ELF-1 (cell line): ENCODE measurements at regions not wholly inside any gene's neighbourhood (a gene's known extent, or its start where the extent isn't known, plus 50 kb on each side); places are given as distances from the start of the nearest gene placed in this dataset.
"Not testable (repeated sequence)": the region's sequence is repeated elsewhere in the genome, so short reads cannot be mapped to it uniquely, and the experiment has no call there.

ENCODE experiments used
- DNase-seq: peaks from one replicate; pipeline ENCODE4 v3.0.0-alpha.2; 2016; ENCODE audit warnings: low read depth, low spot score

- no peak for DNase-seq
These were observed 91.9 kb upstream of the MED13 start for GRCh38 chr17:62156949-62157348.

DNA sequence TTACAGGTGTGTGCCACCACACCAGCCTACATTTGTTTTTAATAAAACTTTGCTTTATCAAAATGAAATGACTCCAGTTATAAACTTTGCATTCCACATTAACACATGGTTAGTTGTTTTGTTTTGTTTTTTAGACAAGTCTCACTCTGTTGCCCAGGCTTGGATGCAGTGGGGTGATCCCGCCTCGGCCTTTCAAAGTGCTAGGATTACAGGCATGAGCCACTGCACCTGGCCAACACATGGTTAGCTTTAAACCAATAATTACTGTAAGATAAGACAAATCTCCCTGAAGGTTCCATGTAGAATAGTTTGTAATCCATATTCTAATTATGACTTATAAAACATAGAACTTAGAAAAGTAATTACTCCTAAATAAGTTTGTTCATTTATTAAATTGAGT, 89.8 kb upstream of the MED13 start:
- DNase-seq = no peak

- DNase-seq = no peak
These were observed 85.4 kb upstream of the MED13 start for GRCh38 chr17:62150471-62150870.

DNA sequence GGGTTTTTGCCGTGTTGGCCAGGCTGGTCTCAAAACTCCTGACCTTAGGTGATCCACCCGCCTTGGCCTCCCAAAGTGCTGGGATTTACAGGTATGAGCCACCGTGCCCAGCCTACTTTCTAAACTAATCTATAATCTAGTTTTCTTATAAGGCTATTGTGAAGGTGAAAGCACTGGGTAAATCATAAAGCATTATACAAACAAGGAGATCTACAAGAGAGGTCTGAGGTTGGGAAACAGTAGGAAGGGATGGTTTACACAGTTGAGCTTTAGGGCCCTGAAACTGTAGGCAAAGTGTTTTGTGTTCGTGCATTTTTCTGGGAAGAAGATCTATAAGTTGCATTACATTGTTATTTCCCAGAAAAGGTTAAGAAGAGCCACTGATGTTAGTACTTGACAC, 84.9 kb upstream of the MED13 start:
- DNase-seq = no peak

DNA sequence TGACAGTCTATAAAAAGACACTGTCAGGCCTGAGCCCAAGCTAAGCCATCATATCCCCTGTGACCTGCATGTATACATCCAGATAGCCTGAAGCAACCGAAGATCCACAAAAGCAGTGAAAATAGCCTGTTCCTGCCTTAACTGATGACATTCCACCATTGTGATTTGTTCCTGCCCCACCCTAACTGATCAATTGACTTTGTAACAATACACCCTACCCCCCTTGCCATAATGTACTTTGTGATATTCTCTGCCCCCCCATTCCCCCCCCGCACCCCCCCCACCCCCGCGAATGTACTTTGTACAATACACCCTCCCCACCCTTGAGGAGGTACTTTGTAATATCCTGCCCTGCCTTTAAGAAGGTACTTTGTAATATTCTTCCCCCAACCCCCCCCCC, 82.2 kb upstream of the MED13 start:
- no peak for DNase-seq

DNA sequence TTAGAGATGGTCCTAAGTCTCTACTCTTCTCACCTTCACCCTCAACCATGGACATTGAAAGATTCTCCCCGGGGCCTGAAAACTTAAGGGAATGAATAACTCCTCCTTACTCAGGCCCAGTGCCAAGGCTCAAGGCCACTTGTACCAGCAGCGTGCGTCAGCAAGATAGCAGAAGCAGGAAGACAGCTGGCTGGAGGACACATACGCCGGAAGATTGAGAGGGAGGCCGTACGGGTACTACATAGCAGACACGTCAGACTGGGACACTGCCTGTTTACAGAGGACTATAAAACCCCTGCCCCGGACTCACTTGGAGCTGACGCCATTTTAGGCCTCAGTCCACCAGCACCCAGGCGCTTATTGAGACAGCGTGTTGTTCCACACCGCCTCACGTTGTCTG, 75.8 kb upstream of the MED13 start:
- DNase-seq = no peak

DNA sequence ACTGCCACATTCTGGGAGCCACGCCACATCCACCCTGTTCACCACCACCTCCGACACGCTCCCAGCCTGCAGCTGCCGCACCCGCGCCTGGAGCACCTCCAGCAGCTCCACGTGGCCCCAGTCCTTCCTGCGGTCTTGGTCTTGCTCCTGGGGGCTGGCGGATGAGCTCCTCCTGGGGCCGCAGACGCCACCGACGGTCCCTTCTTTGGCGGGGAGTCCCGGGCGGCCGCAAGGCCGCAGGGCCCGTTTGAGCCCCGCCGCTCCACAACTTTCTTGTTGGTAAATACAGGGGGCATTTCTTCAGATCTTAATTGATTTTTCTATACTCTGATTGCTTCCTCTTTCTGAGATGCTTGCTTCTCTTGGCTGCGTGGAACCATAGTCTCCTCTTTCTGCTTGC, 75.3 kb upstream of the MED13 start:
- no peak for DNase-seq

GRCh38 chr17:62139690-62140354, 74.7 kb upstream of the MED13 start:
- not testable (repeated sequence) for DNase-seq

DNA sequence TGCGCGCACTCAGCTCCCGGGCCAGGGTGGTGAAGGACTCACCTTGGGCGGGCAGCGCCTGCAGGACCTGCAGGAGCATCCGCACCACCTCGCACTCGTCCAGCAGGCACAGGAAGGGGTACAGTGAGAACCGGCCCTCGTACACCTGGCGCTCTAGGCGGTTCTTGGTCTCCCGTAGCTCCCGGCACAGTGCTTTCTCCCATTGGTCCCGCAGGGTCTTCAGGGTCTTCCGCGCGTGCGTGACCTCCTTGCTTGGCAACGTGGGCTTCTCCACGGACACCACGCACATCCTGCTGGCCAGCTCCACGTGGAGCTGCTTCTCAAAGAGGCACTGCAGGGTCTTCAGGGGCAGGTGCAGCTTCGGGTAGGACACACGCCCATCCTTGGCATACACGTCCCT, 74.1 kb upstream of the MED13 start:
- no peak for DNase-seq

GRCh38 chr17:62138676-62139121, 73.6 kb upstream of the MED13 start:
- peak; percentile 46 for DNase-seq

GRCh38 chr17:62137734-62138624, 72.9 kb upstream of the MED13 start:
- peak; percentile 44 for DNase-seq

- DNase-seq = not testable (repeated sequence)
These were observed 72.1 kb upstream of the MED13 start for GRCh38 chr17:62137013-62137733.

- no peak for DNase-seq
These were observed 70.7 kb upstream of the MED13 start for GRCh38 chr17:62135742-62136141.

- DNase-seq = not testable (repeated sequence)
These were observed 70.0 kb upstream of the MED13 start for GRCh38 chr17:62135096-62135495.

GRCh38 chr17:62134397-62134796, 69.3 kb upstream of the MED13 start:
- no peak for DNase-seq

GRCh38 chr17:62131271-62131670, 66.2 kb upstream of the MED13 start:
- DNase-seq = not testable (repeated sequence)

GRCh38 chr17:62130739-62131138, 65.7 kb upstream of the MED13 start:
- DNase-seq = no peak

GRCh38 chr17:62126292-62126691, 61.2 kb upstream of the MED13 start:
- no peak for DNase-seq

DNA sequence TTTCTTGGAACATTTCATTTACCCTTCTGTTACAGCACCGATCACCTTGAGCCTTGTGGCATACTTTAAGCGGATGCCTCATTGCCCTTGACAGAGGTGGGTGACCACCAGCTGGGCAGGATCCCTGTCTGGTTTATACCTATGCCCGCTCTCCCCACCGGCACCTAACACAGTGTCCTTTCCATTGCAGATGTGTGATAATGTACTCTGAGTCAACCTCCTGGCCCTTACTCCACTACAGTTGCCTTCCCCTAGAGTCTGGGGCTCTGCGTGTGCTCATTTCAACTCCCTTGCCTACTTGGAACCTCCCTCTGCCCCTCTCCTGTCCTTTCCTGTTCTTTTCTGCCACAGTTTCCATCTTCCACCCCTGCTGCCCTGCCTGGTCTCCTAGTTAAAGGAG, 60.2 kb upstream of the MED13 start:
- no peak for DNase-seq

DNA sequence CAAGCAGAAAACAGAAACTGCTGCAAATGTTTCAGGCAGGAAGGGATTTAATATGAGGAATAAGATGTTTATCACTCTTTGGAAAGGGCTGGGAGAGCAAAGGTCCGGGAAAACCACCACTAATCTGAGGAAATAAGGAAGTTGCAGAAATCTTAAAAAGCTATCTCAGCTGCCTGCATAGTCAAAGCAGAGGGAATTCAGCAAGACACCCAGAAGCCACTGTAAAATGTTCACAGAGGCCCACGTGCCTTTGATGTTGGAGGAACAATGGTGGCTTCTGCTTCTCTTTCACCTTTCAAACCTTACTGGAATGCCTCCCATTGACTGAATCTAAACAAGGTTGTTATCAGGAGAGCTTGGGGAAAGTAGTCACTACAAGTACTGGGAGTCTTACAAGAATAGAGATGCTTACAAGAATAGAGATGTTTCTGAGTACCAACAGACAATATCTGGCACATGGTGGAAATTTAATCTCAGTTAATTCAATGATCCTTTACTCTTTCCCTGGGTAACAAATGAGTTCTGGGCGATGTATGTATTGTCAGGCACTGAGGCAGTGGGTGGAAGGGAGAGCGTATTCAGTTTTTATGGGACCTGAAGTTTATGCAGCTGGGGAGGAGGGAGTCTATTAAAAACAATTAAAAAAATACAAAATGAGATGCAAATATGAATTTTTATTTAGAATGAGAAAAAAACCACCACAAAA, 56.1 kb upstream of the MED13 start:
- DNase-seq = peak; percentile 44

DNA sequence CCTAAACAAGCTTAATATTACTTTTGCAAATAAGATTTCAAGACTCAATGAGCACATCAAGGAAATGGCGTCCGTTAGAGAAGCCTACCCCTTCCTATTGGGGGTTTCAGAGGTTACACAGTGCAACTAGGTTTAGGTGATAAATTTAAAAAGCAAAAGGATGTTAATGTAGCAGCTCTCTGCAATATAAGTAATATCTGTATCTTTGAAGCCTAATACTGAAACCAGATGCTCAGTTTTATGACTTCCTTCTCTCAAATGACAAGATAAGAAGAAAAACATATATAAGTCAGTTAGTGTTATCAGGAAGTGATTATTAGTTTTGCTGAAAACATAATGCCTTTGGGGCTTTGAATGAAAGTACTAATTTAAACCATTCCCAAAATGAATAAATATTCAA, 54.3 kb upstream of the MED13 start:
- DNase-seq = no peak
